ENCODE measurements at regions not wholly inside any gene's neighbourhood (a gene's known extent, or its start where the extent isn't known, plus 50 kb on each side); places are given as distances from the start of the nearest gene placed in this dataset.

DNA sequence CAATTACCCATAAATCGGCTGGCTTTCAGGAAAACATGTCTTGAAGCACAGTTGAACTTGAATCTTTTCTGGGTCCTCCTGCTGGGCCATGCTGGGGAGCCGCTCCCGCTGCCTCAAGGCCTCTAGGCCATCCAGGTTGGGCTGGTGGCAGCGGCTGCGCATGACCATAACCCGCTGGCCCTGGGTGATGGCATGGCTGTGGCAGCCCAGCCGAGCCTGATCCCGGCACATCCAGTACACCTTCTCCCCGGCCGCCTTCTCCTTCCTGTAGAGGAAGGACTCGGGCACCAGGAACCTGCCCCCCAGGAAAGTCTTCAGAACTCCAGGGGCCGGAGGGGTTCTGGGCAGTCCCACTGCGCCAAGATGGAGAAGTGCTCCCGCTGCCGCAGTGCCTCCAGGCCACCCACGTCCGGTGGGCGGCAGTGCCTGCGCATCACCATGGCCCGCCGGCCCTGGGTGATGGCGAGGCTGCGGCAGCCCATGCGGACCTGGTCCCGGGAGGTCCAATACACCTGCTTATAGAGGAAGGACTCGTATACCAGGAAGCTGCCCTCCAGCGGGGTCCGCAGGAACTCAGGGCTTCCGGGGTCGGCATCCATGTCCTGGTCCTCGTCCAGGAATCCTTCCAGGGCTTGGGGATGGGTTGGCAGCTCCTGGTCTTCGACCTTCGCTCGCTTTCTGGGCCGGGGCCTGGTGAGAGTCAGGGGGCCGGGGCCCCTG lies 84.3 kb upstream of the FXR1 start:
- in situ Hi-C loops (cut with MboI; ENCODE audit: low pct_unique_long_range_greater_than_20kb, low sequenced_read_pairs, unreplicated experiment), result no loop called here
- DNase-seq (ENCODE audit: low spot score), result no peak
- TF ChIP-seq, protein P1, sequence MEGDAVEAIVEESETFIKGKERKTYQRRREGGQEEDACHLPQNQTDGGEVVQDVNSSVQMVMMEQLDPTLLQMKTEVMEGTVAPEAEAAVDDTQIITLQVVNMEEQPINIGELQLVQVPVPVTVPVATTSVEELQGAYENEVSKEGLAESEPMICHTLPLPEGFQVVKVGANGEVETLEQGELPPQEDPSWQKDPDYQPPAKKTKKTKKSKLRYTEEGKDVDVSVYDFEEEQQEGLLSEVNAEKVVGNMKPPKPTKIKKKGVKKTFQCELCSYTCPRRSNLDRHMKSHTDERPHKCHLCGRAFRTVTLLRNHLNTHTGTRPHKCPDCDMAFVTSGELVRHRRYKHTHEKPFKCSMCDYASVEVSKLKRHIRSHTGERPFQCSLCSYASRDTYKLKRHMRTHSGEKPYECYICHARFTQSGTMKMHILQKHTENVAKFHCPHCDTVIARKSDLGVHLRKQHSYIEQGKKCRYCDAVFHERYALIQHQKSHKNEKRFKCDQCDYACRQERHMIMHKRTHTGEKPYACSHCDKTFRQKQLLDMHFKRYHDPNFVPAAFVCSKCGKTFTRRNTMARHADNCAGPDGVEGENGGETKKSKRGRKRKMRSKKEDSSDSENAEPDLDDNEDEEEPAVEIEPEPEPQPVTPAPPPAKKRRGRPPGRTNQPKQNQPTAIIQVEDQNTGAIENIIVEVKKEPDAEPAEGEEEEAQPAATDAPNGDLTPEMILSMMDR (IDR thresholded peaks at IDR 0.05; ENCODE audit: extremely low read depth, insufficient read depth, missing control alignments), result no peak

DNA sequence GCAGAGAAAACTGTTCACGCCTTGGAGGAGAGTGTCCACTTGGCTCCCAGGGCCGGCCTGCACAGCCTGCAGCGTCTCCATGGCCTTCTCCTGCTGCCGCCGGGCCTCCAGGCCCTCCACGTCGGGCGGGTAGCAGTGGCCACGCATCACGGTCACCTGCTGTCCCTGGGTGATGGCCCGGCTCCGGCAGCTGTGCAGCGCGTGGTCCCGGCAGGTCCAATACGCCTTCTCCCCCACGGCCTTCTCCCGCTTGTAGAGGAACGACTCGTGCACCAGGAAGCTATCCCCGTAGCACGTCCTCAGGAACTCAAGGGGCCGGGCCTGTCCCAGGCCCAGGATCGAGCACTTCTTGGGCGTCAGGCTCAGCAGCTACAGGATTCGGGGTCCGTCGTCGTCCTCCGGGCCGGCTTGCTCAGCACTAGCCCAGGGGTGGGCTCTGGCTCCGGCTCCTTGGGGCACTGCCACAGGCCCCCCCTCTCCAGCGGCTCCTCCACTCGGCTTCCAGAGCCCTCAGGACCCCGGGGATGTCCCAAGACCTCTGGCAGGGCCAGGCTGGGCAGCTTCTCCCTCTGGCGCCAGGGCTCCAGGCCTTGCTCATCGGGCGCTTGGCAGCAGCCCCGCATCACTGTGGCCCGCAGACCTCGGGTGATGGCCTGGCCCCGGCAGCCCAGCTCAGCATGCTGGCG lies 83.6 kb upstream of the FXR1 start:
- TF ChIP-seq, protein P1 (IDR thresholded peaks at IDR 0.05; ENCODE audit: extremely low read depth, insufficient read depth, missing control alignments), result no peak
- DNase-seq (ENCODE audit: low spot score), result no peak
- in situ Hi-C loops (cut with MboI; ENCODE audit: low pct_unique_long_range_greater_than_20kb, low sequenced_read_pairs, unreplicated experiment), result no loop called here

DNA sequence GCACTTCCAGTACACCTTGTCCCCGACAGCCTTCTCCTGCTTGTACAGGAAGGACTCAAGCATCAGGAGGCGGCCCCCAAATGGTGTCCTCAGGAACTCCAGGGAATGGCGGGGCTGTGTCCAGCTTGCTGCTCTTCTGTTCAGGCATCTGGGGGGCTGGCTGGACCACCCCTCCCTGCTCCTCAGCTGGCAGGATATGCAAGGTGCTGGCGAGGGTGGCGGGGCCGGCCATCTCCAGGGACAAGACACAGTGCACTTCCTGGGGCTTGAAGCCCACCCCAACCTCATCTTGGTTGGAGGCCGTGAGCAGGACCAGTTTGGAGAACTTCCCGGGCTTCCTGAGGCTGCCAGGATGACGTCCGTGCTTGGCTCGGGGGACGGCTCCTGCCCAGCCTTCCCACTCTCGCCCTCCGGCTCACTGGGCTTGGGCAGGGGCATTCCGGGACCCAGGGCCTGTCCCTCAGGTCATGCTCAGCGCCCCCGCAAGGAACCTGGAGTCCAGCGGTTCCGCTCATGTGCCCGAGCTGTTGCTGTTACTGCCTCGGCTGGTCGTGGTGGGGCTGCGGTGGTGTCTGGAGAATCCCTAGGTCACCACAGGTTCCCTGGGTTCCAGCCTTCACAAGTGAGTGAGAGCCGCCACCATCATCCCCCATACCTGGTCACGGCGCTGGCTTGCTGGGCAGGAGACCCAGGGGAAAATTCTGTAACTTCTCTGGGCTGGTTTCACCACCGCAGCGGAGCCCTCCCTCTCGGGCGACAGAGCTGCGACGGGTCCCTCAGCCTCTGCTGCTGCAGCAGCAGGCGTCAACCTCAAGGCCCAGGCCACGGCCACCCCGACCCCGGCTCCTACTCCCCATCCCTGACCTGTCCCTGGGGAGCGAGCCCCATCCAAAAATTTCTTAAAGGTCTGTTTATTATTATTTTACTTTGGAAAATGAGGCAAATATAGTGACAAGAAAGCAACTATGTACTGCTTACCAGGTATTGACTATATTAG lies 82.8 kb upstream of the FXR1 start:
- no peak for DNase-seq (ENCODE audit: low spot score)
- in situ Hi-C loops (cut with MboI; ENCODE audit: low pct_unique_long_range_greater_than_20kb, low sequenced_read_pairs, unreplicated experiment), result no loop called here
- TF ChIP-seq, protein P1 (IDR thresholded peaks at IDR 0.05; ENCODE audit: extremely low read depth, insufficient read depth, missing control alignments), result no peak

DNA sequence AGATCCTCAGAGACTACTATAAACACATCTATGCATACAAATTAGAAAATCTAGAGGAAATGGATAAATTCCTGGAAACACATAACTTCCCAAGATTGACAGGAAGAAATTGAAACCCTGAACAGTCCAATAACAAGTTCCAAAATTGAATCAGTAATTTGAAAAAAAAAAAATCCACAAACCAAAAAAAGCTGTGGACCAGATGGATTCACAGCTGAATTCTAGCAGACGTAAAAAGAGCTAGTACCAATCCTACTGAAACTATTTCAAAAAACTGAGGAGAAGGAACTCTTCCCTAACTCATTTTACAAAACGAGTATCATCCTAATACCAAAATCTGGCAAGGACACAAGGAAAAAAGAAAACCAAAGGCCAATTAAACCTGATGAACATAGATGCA lies 77.0 kb upstream of the FXR1 start:
- DNase-seq (ENCODE audit: low spot score), result no peak
- TF ChIP-seq, protein P1 (IDR thresholded peaks at IDR 0.05; ENCODE audit: extremely low read depth, insufficient read depth, missing control alignments), result no peak
- in situ Hi-C loops (cut with MboI; ENCODE audit: low pct_unique_long_range_greater_than_20kb, low sequenced_read_pairs, unreplicated experiment), result no loop called here

DNA sequence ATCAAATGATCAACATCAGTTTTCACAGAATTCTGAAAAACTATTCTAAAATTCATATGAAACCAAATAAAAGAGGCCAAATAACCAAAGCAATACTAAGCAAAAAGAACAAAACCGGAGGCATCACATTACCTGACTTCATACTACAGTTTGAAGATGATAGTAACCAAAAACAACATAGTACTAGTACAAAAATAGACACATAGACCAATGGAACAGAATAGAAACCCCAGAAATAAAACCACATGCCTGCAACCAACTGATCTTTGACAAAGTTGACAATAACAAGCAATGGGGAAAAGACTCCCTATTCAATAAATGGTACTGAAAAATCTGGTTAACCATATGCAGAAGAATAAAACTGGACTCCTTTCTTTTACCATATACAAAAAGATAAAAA lies 75.7 kb upstream of the FXR1 start:
- in situ Hi-C loops (cut with MboI; ENCODE audit: low pct_unique_long_range_greater_than_20kb, low sequenced_read_pairs, unreplicated experiment), result no loop called here
- no peak for DNase-seq (ENCODE audit: low spot score)
- TF ChIP-seq, protein P1 (IDR thresholded peaks at IDR 0.05; ENCODE audit: extremely low read depth, insufficient read depth, missing control alignments), result no peak

DNA sequence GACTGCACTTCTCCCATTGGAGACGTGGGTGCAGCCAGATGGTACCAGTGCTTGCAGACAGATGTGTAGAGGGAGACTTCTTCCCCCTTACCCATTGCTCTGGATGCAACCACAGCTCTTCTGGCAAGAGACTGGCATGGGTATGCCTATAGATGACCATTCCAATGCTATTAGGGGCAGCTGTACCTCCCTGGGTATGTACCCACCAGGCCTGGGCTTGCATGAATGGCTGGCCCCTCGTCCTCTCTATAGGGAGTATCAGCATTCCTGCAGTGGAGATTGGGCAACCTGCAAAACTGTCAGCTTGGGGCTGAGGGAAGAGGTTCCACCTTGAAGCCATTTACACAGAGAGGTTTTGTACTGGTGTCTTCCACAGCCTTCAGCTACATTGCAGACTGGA lies 57.6 kb upstream of the FXR1 start:
- in situ Hi-C loops (cut with MboI; ENCODE audit: low pct_unique_long_range_greater_than_20kb, low sequenced_read_pairs, unreplicated experiment), result no loop called here
- TF ChIP-seq, protein P1 (IDR thresholded peaks at IDR 0.05; ENCODE audit: extremely low read depth, insufficient read depth, missing control alignments), result no peak
- DNase-seq (ENCODE audit: low spot score), result no peak

Measured in GM13977 (cell line).